ENCODE measurements at regions not wholly inside any gene's neighbourhood (a gene's known extent, or its start where the extent isn't known, plus 50 kb on each side); places are given as distances from the start of the nearest gene placed in this dataset.

DNA sequence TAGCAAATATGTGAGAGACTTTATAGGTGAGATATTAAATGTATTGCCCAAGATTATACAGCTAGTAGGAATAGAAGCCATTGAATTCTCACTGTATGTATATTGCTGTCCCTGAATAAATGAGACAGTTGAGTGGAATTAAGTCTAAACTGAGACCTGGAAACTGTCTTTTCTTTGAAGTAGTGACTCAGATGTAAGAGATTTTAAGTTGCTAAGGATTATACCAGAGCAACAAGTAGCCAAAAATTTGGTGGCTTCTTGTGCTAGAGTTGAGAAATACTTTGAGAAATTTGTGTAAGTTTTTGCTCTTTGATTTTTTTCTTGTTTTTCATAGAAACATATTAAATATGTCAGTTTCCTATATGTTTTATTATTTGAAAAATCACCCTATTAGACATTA is 58.7 kb downstream of the TANC2 start:
- no peak for TF ChIP-seq CEBPB (IDR thresholded peaks at IDR 0.05)
- TF ChIP-seq CTCF (IDR thresholded peaks at IDR 0.05) = no peak
- TF ChIP-seq SMC3 (IDR thresholded peaks at IDR 0.05) = no peak
- TF ChIP-seq EP300 (IDR thresholded peaks at IDR 0.05) = no peak
- TF ChIP-seq REST (IDR thresholded peaks at IDR 0.05) = no peak
- no peak for TF ChIP-seq RAD21 (conservative IDR thresholded peaks at IDR 0.05 in 1 of 2, IDR thresholded peaks at IDR 0.05 in 1 of 2)

All from A549 (cell line).